Heart right ventricle (tissue), 16 donors: ENCODE measurements at regions not wholly inside any gene's neighbourhood (a gene's known extent, or its start where the extent isn't known, plus 50 kb on each side); places are given as distances from the start of the nearest gene placed in this dataset.

Source experiments
- ATAC-seq, 8 donors: fragments of 200-7000 bp; cut with Tn5 transposase; one replicate each; pipeline ENCODE4 v1.9.1; 2020; ENCODE audit warnings: mild to moderate bottlenecking in 8 of 8, moderate library complexity in 8 of 8, moderate number of reproducible peaks in 1 of 8
- DNase-seq, 2 donors: peaks; one replicate each; pipeline ENCODE4 v3.0.0-alpha.2; 2020
- H3K27ac ChIP-seq, 10 donors: fragments of 200-600 bp; sonication (generic) in 2 of 10; one replicate each; pipeline versions ENCODE4 v1.5.0 to v1.8.0; 2020 to 2022; ENCODE audit warnings: mild to moderate bottlenecking in 3 of 10
- H3K27me3 ChIP-seq, 7 donors: fragments of 200-600 bp; one replicate each; pipeline ENCODE4 v1.8.0; 2021 to 2022; ENCODE audit warnings: mild to moderate bottlenecking in 2 of 7
- H3K36me3 ChIP-seq, 9 donors: fragments of 200-600 bp; sonication (generic) in 1 of 9; one replicate each; pipeline versions ENCODE4 v1.5.0 to v1.8.0; 2020 to 2022; ENCODE audit warnings: mild to moderate bottlenecking in 2 of 9
- H3K4me1 ChIP-seq, 9 donors: fragments of 200-600 bp; sonication (generic) in 1 of 9; one replicate each; pipeline versions ENCODE4 v1.5.0 to v1.8.0; 2020 to 2022; ENCODE audit warnings: mild to moderate bottlenecking in 4 of 9
- H3K4me3 ChIP-seq, 10 donors: fragments of 200-600 bp; sonication (generic) in 2 of 10; one replicate each; pipeline versions ENCODE4 v1.5.0 to v1.8.0; 2020 to 2022; ENCODE audit warnings: mild to moderate bottlenecking in 7 of 10, moderate library complexity in 2 of 10
- H3K9me3 ChIP-seq, 11 donors: fragments of 200-600 bp in 10 of 11; sonication (generic) in 2 of 11; one replicate each; pipeline versions ENCODE4 v1.5.0 to v1.8.0; 2013 to 2022; ENCODE audit warnings: mild to moderate bottlenecking in 2 of 11, control low read depth in 1 of 11, moderate library complexity in 1 of 11
- CTCF ChIP-seq, 9 donors: fragments of 200-600 bp; sonication (generic) in 2 of 9; IDR thresholded peaks; one replicate each; pipeline versions ENCODE4 v1.5.0 to v1.8.0; 2021 to 2022; ENCODE audit warnings: antibody characterized with exemption in 9 of 9, mild to moderate bottlenecking in 5 of 9, moderate library complexity in 1 of 9
- WGBS, 2 donors: extraction: QIAGEN DNeasy Blood & Tissue Kit; methylation state at CpG; one replicate each; pipeline ENCODE4 v1.1.7; 2013; ENCODE audit warnings: inconsistent platforms in 1 of 2; 5-methylcytosine and 5-hydroxymethylcytosine counted together
- intact Hi-C, 10 donors: fragments of 100-400 bp; cut with DNase I; formaldehyde crosslinking; loops; one replicate each; pipeline versions ENCODE4 v1.11.1 to v1.14.2; 2022
- donor health status: Arrhythmogenic right ventricular cardiomyopathy.
- donor health status: ischemic (EF 13 %, LVEDD 7.1; RV severe dilation, severe dysfunction).
- donor health status: healthy with polysubstance abuse.
- donor health status: DM: no; HTN: yes; CAD: no.
- donor health status: DM: no; HTN: no; CAD: no.
- donor health status: ischemic (EF 25% LVEDD 6.9; RV normal size, moderate dysfunction).
- donor health status: ischemic (EF 25% LVEDD 5.7; RV mildly dilated, moderate dysfunction).
- donor health status: healthy.
- donor health status: DM: yes; HTN: yes; CAD: no.
- donor health status: Ischemic cardiomyopathy.
- donor health status: ischemic (EF 35%, LVEDD 5.7; RV mildly dilated, moderate dysfunction).
- donor health status: nonischemic (EF 11% LVEDD 7.7; RV severe dilation, severe dysfunction).
- donor health status: DM: yes; HTN: yes; CAD: no.
- donor health status: PGD.
- donor health status: ischemic (EF 29% LVEDD 5.4; RV normal size, mild dysfunction).
- donor health status: nonischemic (EF 23%, LVEDD 6.1; RV moderate dilation, normal function).

DNA sequence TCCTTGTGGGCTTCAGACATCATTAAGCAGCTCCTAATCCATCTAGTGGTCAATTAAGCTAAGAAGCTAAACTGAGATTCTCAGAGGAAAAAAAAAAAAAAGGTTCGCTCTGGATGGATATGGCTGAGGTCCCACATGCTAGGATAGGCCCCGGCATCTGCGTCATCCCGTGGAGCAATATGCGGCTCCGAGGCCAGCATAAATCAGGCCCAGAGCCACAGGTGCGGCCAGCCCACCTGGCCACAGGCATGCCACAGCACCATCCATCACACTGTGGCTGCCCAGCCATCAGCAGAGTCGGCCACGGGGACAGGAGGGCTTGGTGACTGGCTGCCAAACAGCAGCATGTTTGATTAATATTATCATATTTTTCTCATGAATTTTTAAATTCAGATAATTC is 106.9 kb upstream of the TIAM1 start:
- H3K9me3 ChIP-seq: no peaks in the 10 kb centered on the region
- DNase-seq (no peak), ATAC-seq (no peak)
- no peaks in the 10 kb centered on the region for H3K27me3 ChIP-seq
- WGBS, 2 donors: 94 to 96% methylated on average over 9 of the region's 9 CpGs
- no peak for TF ChIP-seq CTCF (IDR thresholded peaks at IDR 0.05)
- no peak overlapping the region for H3K4me3 ChIP-seq
- H3K27ac ChIP-seq: no peak overlapping the region
- peaks cover 0 to 19% (median 0%) of the 10 kb centered on the region in 9 donors for H3K4me1 ChIP-seq
- H3K36me3 ChIP-seq: no peaks in the 10 kb centered on the region
- intact Hi-C loops: no loop called here

GRCh38 chr21:31449921-31450535 is 106.0 kb upstream of the TIAM1 start:
- no peak for ATAC-seq
- Histone ChIP-seq H3K4me3 (no peak overlapping the region), H3K4me1 (peaks cover 0 to 27% (median 0%) of the 10 kb centered on the region in 9 donors), H3K27ac (peak overlapping the region in 1 of 10 donors; percentile 22), H3K36me3 (no peaks in the 10 kb centered on the region), H3K27me3 (no peaks in the 10 kb centered on the region), H3K9me3 (no peaks in the 10 kb centered on the region)
- 51 to 63% methylated on average over 11 of the region's 11 CpGs for WGBS, 2 donors
- intact Hi-C loops: no loop called here
- DNase-seq: no peak
- TF ChIP-seq CTCF (IDR thresholded peaks at IDR 0.05): no peak

- H3K9me3 ChIP-seq: no peaks in the 10 kb centered on the region
- WGBS, 2 donors: 58 to 61% methylated on average over 3 of the region's 3 CpGs
- no peaks in the 10 kb centered on the region for H3K36me3 ChIP-seq
- no peak for TF ChIP-seq CTCF (IDR thresholded peaks at IDR 0.05)
- ATAC-seq (peak in 1 of 8 donors; percentile 12), DNase-seq (no peak)
- H3K4me3 ChIP-seq: no peak overlapping the region
- no peak overlapping the region for H3K27ac ChIP-seq
- peaks cover 0 to 42% (median 0%) of the 10 kb centered on the region in 9 donors for H3K4me1 ChIP-seq
- H3K27me3 ChIP-seq: no peaks in the 10 kb centered on the region
- intact Hi-C loops: no loop called here
Measured at GRCh38 chr21:31448496-31448895, 104.4 kb upstream of the TIAM1 start.

DNA sequence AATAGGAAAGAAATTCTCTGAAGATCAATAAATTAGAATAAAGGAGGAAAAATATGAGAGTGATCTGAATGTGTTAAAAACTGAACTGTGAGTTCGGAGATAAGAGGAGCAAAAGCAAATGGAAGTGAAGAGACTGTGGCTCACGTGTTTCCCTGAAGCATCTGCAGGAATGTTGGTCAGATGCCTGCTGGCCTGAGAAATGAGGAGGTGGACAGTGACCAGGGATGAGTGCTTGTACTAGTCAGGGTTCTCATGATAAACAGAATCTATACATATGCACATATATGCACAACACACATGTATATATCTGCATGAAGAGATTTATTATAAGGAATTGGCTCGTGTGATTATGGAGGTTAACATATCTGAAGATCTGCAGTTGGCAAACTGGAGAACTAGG is 103.4 kb upstream of the TIAM1 start:
- WGBS, 2 donors: 38 to 47% methylated on average over 3 of the region's 3 CpGs
- no peak for TF ChIP-seq CTCF (IDR thresholded peaks at IDR 0.05)
- H3K36me3 ChIP-seq: no peaks in the 10 kb centered on the region
- H3K4me1 ChIP-seq: peaks cover 0 to 49% (median 0%) of the 10 kb centered on the region in 9 donors
- H3K9me3 ChIP-seq: peaks cover 0 to 1% (median 0%) of the 10 kb centered on the region in 11 donors
- H3K4me3 ChIP-seq: no peak overlapping the region
- no peaks in the 10 kb centered on the region for H3K27me3 ChIP-seq
- intact Hi-C loops: no loop called here
- DNase-seq (no peak), ATAC-seq (no peak)
- H3K27ac ChIP-seq: no peak overlapping the region
